DMS 273 treated with DMSO at 0.1 percent for 48 hours (cell line): ENCODE measurements at regions not wholly inside any gene's neighbourhood (a gene's known extent, or its start where the extent isn't known, plus 50 kb on each side); places are given as distances from the start of the nearest gene placed in this dataset.

ENCODE experiments used
- DNase-seq: peaks from one replicate; lab custom pipeline; 2025; lab: John Stamatoyannopoulos, UW

- no peak for DNase-seq
Observed at GRCh38 chr2:51650769-51651168, 618.8 kb upstream of the NRXN1 start.

GRCh38 chr2:51649366-51649765 is 617.4 kb upstream of the NRXN1 start:
- DNase-seq = no peak

- DNase-seq = no peak
Observed at GRCh38 chr2:51638811-51639210, 606.9 kb upstream of the NRXN1 start.

GRCh38 chr2:51633073-51633472 is 601.1 kb upstream of the NRXN1 start:
- no peak for DNase-seq

- no peak for DNase-seq
Observed at GRCh38 chr2:51629406-51629805, 597.5 kb upstream of the NRXN1 start.

GRCh38 chr2:51628917-51629316 is 597.0 kb upstream of the NRXN1 start:
- no peak for DNase-seq

- DNase-seq = no peak
Observed at GRCh38 chr2:51624995-51625394, 593.1 kb upstream of the NRXN1 start.

GRCh38 chr2:51620796-51621195 is 588.9 kb upstream of the NRXN1 start:
- no peak for DNase-seq

GRCh38 chr2:51619961-51620360 is 588.0 kb upstream of the NRXN1 start:
- no peak for DNase-seq

- DNase-seq = no peak
Observed at GRCh38 chr2:51612387-51612786, 580.5 kb upstream of the NRXN1 start.

GRCh38 chr2:51601706-51602105 is 569.8 kb upstream of the NRXN1 start:
- no peak for DNase-seq

- no peak for DNase-seq
Observed at GRCh38 chr2:51597086-51597485, 565.2 kb upstream of the NRXN1 start.

- no peak for DNase-seq
Observed at GRCh38 chr2:51595836-51596235, 563.9 kb upstream of the NRXN1 start.

GRCh38 chr2:51581636-51582267 is 549.8 kb upstream of the NRXN1 start:
- no peak for DNase-seq

GRCh38 chr2:51579412-51579811 is 547.5 kb upstream of the NRXN1 start:
- no peak for DNase-seq

- no peak for DNase-seq
Observed at GRCh38 chr2:51575181-51575580, 543.2 kb upstream of the NRXN1 start.

- DNase-seq = no peak
Observed at GRCh38 chr2:51559026-51559425, 527.1 kb upstream of the NRXN1 start.

GRCh38 chr2:51553476-51553875 is 521.5 kb upstream of the NRXN1 start:
- DNase-seq = no peak

- peak; percentile 14 for DNase-seq
Observed at GRCh38 chr2:51535763-51536162, 503.8 kb upstream of the NRXN1 start.

GRCh38 chr2:51534166-51534565 is 502.2 kb upstream of the NRXN1 start:
- peak; percentile 82 for DNase-seq

GRCh38 chr2:51528156-51528555 is 496.2 kb upstream of the NRXN1 start:
- DNase-seq = peak; percentile 45

GRCh38 chr2:51526766-51527165 is 494.8 kb upstream of the NRXN1 start:
- no peak for DNase-seq

- DNase-seq = no peak
Observed at GRCh38 chr2:51516667-51517066, 484.7 kb upstream of the NRXN1 start.

- DNase-seq = no peak
Observed at GRCh38 chr2:51511002-51511401, 479.1 kb upstream of the NRXN1 start.

- no peak for DNase-seq
Observed at GRCh38 chr2:51510303-51510702, 478.4 kb upstream of the NRXN1 start.
